Stimulated activated memory B cell treated with anti-CD40 and anti-IgM and Interleukin-4, amounts not matched to agents 10 μg/mL and 1 μg/mL and 100 μg/mL, for 72 hours (primary cell): ENCODE measurements at regions not wholly inside any gene's neighbourhood (a gene's known extent, or its start where the extent isn't known, plus 50 kb on each side); places are given as distances from the start of the nearest gene placed in this dataset.
"Not testable (repeated sequence)": the region's sequence is repeated elsewhere in the genome, so short reads cannot be mapped to it uniquely, and the experiment has no call there.

Source experiments
- ATAC-seq: fragments of 150-1000 bp; cut with Tn5 transposase; 2 replicates; pipeline ENCODE4 v1.10.0; 2021
- H3K27ac Mint-ChIP-seq: one replicate; pipeline ENCODE4 v1.8.0; 2022; ENCODE audit warnings: mild to moderate bottlenecking, mixed read lengths
- H3K27me3 Mint-ChIP-seq: one replicate; pipeline ENCODE4 v1.8.0; 2022; ENCODE audit warnings: mixed read lengths
- H3K36me3 Mint-ChIP-seq: one replicate; pipeline ENCODE4 v1.8.0; 2022; ENCODE audit warnings: mixed read lengths
- H3K4me1 Mint-ChIP-seq: one replicate; pipeline ENCODE4 v1.8.0; 2022; ENCODE audit warnings: mixed read lengths
- H3K4me3 Mint-ChIP-seq: one replicate; pipeline ENCODE4 v1.8.0; 2022; ENCODE audit warnings: mild to moderate bottlenecking, moderate library complexity, mixed read lengths
- H3K9me3 Mint-ChIP-seq: one replicate; pipeline ENCODE4 v1.8.0; 2022; ENCODE audit warnings: mixed read lengths

DNA sequence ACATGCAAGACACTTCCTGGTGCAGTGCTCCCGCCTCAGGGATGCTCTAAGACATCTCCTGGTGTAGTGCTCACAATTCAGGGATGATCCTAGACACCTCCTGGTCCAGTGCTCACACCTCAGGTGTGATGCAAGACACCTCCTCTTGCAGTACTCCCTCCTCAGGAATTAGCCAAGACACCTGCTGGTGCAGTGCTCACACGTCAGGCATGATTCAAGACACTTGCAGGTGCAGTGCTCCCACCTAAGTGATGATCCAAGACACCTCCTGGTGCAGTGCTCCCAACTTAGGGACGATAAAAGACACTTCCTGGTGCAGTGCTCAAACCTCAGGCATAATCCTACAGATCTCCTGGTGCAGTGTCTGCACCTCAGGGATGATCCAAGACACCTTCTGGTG lies 117.0 kb downstream of the ASB1 start:
- H3K4me3 Mint-ChIP-seq, H3K9me3 Mint-ChIP-seq, H3K36me3 Mint-ChIP-seq, H3K27ac Mint-ChIP-seq, H3K4me1 Mint-ChIP-seq, ATAC-seq: not testable (repeated sequence)
- H3K27me3 Mint-ChIP-seq = peaks cover 20% of the 10 kb centered on the region

DNA sequence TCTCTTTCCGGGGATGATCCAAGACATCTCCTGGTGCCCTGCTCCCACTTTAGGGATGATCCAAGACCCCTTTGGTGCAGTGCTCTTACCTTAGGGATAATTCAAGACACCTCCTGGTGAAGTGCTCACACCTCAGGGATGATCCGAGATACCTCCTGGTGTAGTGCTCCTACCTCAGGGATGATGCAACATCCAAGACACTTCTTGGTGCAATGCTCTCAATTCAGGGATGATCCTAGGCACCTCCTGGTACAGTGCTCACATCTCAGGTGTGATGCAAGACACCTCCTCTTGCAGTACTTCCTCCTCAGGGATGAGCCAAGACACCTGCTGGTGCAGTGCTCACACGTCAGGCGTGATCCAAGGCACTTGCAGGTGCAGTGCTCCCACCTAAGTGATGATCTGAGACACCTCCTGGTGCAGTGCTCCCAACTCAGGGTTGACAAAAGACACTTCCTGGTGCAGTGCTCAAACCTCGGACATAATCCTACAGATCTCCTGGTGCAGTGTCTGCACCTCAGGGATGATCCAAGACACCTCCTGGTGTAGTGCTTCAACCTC lies 122.3 kb downstream of the ASB1 start:
- no peak overlapping the region for H3K4me3 Mint-ChIP-seq
- H3K9me3 Mint-ChIP-seq = peaks cover 4% of the 10 kb centered on the region
- ATAC-seq = no peak
- H3K27me3 Mint-ChIP-seq = no peaks in the 10 kb centered on the region
- H3K4me1 Mint-ChIP-seq = no peaks in the 10 kb centered on the region
- H3K27ac Mint-ChIP-seq = no peak overlapping the region
- H3K36me3 Mint-ChIP-seq = no peaks in the 10 kb centered on the region

DNA sequence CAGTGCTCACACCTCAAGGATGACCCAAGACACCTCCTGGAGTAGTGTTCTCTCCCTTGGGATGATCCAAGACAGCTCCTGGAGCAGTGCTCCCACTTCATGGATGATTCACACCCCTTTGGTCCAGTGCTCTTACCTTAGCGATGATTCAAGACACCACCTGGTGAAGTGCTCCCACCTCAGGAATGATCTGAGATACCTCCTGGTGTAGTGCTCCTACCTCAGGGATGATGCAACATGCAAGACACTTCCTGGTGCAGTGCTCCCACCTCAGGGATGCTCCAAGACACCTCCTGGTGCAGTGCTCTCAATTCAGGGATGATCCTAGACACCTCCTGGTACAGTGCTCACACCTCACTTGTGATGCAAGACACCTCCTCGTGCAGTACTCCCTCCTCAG lies 123.1 kb downstream of the ASB1 start:
- Mint-ChIP-seq H3K36me3 (no peaks in the 10 kb centered on the region), H3K27ac (no peak overlapping the region), H3K4me1 (no peaks in the 10 kb centered on the region), H3K9me3 (peaks cover 4% of the 10 kb centered on the region), H3K4me3 (no peak overlapping the region), H3K27me3 (no peaks in the 10 kb centered on the region)
- no peak for ATAC-seq

DNA sequence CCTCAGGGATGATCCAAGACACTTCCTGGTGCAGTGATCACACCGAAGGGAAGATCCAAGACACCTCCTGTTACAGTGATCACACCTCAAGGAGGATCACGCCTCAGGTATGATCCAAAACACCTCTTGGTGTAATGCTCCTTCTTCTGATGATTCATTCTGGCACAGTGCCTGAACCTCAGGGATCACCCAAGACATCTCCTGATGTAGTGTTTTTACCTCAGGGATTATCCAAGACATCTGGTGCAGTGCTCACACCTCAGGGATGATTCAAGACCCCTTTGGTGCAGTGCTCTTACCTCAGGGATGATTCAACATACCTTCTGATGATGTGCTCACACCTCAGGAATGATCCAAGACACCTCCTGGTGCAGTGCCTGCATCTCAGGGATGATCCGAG lies 124.4 kb downstream of the ASB1 start:
- Mint-ChIP-seq H3K9me3 (peaks cover 4% of the 10 kb centered on the region), H3K4me3 (no peak overlapping the region), H3K27ac (no peak overlapping the region), H3K36me3 (no peaks in the 10 kb centered on the region), H3K27me3 (no peaks in the 10 kb centered on the region), H3K4me1 (no peaks in the 10 kb centered on the region)
- ATAC-seq = no peak

DNA sequence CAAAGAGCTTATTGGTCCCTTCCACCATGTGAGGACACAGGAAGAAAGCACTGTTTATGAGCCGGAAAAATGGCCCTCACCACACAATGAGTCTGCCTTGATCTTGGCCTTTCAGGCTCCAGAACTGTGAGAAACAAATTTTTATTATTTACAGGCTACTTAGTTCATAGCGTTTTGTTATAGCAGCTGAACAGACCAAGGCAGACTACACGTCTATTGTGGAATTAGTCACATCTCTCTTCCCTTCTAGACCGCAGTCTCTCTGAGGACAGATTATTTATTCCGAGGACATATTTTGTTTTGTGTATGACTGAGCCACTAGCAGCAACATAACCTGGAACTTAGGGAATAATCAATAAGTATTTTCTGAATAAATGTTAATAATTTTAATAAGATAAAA lies 125.5 kb downstream of the ASB1 start:
- peaks cover 4% of the 10 kb centered on the region for H3K9me3 Mint-ChIP-seq
- no peaks in the 10 kb centered on the region for H3K36me3 Mint-ChIP-seq
- H3K4me1 Mint-ChIP-seq = no peaks in the 10 kb centered on the region
- H3K4me3 Mint-ChIP-seq = no peak overlapping the region
- H3K27ac Mint-ChIP-seq = no peak overlapping the region
- H3K27me3 Mint-ChIP-seq = peaks cover 6% of the 10 kb centered on the region
- ATAC-seq = no peak

DNA sequence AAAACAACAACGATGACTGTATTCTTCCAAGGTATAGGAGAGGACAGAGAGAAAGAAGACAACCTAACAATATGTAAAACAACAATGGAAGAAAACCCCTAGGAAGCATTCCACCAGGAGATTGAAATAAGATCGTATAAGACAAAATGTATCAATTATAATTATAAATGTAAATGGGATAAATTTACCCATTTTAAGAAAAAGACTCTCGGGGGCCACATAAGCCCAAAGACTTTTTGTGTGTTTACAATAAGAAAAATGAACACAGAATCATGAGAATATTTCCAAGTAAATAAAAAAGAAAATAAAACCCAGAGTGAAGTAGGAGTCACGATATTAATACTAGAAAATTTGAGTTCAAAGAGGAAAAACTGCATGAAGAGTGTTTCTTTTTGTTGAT lies 126.4 kb downstream of the ASB1 start:
- H3K36me3 Mint-ChIP-seq = no peaks in the 10 kb centered on the region
- no peak overlapping the region for H3K27ac Mint-ChIP-seq
- H3K27me3 Mint-ChIP-seq = peaks cover 14% of the 10 kb centered on the region
- H3K4me3 Mint-ChIP-seq = no peak overlapping the region
- H3K9me3 Mint-ChIP-seq = peaks cover 4% of the 10 kb centered on the region
- no peaks in the 10 kb centered on the region for H3K4me1 Mint-ChIP-seq
- no peak for ATAC-seq

DNA sequence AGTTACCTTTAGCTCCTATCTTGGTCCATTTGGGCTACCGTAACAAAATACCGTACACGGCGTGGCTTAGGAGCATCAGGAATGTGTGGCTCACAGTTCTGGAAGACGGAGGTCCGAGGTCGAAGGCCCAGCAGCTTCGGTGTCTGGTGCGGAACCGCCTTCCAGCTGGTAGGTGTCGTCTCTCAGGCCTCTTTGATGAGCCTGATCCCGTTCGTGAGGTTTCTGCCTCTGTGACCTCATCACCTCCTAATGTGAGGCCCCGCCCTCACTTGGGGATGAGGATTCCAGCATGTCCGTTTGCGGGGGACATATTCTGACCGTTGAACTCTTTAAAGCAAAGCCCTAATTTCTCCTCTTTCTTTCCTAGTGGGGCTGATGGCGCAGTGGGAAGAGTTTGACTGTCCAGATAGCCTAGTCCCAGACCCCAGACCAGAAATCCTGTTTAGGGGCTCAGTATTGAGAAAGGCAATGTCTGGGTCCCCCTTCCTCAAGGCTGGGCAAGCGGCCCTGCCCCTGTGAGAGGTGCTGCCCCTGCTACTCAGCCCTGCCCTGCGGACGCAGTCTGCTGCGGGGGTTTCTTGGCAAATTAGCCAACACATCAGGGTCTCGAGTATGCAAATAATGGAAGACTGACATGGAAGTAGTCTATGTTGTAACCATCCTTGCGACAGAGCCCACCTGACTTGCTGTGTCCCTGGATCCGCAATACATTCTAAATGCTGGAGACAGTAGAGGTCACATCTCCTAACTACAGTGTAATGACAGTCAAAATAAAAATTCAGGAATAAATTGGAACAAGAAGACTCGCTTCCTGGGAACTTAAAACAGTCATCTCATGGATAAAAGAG lies 128.0 kb downstream of the ASB1 start:
- no peak overlapping the region for H3K4me3 Mint-ChIP-seq
- H3K36me3 Mint-ChIP-seq = no peaks in the 10 kb centered on the region
- ATAC-seq = no peak
- H3K27me3 Mint-ChIP-seq = peaks cover 14% of the 10 kb centered on the region
- H3K9me3 Mint-ChIP-seq = peaks cover 4% of the 10 kb centered on the region
- no peak overlapping the region for H3K27ac Mint-ChIP-seq
- no peaks in the 10 kb centered on the region for H3K4me1 Mint-ChIP-seq

DNA sequence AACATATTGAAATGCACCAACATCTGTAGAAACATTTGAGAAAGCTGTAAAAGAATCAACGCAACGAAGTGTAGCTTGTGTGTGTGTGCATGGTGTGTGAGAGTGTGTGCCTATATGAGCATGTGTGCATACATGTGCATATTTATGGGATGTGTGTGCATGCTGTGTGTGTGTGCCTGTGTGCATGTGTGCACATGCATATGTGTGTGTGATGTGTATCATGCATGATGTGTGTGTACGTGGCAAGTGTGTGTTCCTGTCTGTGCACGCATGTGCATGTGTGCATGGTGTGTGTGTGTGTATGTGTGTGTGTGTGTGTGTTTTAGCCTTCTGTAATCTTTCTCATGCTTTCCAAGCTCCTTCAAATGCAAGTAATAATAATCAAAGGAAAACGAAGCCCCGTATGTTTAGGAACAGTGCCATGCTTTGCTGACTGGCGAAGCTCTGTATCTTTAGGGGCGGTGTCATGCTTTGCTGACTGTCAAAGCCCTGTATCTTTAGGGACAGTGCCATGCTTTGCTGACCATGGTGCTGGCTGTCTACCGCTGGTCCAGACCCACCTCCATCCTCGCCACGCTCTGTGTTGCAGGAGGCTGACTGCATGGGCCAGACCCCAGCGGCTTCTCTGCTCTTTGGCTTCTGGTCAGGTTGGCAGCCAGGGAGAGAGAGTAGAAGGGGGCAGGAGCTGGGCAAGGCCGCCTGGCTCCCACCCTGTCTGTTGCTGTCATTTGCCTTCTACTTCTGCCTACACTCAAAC lies 129.2 kb downstream of the ASB1 start:
- no peak for ATAC-seq
- Mint-ChIP-seq H3K36me3 (no peaks in the 10 kb centered on the region), H3K4me3 (no peak overlapping the region), H3K4me1 (no peaks in the 10 kb centered on the region), H3K27ac (no peak overlapping the region), H3K9me3 (peaks cover 4% of the 10 kb centered on the region), H3K27me3 (peaks cover 22% of the 10 kb centered on the region)

DNA sequence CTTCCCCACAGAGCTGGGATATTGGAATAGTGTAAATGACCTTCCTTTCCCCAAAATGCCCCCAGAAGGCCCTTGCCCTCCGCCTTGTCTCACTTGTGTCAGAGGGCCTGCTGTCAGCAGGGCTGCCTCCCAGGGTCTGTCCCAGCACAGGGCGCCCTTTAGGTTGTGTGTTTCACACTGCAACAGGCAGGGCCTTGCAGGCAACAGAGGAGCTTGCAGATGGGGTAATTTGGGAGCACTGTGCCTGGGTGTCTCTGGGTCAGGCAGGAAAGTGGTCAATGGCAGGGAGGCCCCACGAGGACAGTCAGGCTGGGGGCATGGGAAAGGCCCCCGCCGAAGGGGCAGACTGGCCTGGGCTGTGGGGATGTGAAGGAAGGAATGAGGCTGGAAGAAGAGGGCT lies 130.7 kb downstream of the ASB1 start:
- Mint-ChIP-seq H3K9me3 (peaks cover 4% of the 10 kb centered on the region), H3K27me3 (peaks cover 22% of the 10 kb centered on the region), H3K4me3 (no peak overlapping the region), H3K4me1 (no peaks in the 10 kb centered on the region), H3K36me3 (no peaks in the 10 kb centered on the region), H3K27ac (no peak overlapping the region)
- no peak for ATAC-seq

DNA sequence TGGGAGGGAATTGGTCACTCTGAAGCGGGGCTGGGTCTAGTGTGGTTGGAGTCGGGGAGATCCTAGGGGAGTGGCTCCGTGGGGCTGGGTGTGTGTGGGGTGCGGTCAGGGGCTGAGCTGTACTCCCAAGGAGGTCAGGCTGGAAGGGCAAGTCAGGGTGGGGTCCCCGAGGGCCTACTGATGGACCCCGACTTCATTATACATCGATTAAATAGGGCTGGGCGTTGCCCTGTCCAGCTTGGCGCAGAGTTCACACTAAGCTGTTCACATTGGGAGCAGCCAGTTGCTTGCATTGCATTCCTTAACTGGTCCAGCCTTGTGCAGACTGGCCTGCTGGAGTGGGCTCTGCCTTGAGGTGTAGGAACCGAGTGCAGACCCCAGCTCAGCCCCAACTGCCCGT lies 131.2 kb downstream of the ASB1 start:
- Mint-ChIP-seq H3K4me1 (no peaks in the 10 kb centered on the region), H3K27ac (no peak overlapping the region), H3K36me3 (no peaks in the 10 kb centered on the region), H3K27me3 (peaks cover 22% of the 10 kb centered on the region), H3K9me3 (peaks cover 2% of the 10 kb centered on the region), H3K4me3 (no peak overlapping the region)
- ATAC-seq = no peak

DNA sequence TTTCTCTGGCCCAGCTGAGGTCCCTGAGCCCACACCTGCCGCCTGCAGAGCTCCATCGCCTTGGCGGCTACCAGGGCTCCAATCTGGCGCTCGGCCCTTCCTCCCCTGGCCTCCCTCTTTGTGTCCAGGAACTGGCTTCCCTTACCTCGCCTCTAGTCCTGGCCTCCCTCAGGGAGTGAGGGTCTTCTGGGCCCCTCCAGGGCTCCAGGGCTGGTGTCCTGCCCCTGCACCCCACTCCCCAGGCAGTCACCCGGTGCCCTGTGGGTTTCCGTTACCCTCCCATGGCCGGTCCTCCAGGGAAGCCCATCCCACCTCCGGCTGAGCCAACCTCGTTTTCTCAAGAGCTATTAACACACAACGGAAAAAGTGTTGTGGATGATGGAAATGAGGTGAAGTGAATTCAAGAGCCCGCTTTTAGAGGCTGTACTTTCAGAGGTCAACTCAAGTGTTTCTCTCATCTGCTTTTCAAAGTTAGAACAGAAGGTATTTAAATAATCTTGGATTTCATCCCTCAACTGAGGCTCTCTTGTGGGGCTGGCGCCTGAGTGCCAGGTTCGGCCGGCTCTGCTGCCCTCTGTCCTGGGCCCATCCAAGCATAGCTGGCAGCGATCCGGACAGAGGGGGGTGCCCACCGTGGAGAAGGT lies 131.9 kb downstream of the ASB1 start:
- Mint-ChIP-seq H3K36me3 (no peaks in the 10 kb centered on the region), H3K4me3 (no peak overlapping the region), H3K27me3 (peaks cover 22% of the 10 kb centered on the region), H3K27ac (no peak overlapping the region), H3K4me1 (no peaks in the 10 kb centered on the region), H3K9me3 (no peaks in the 10 kb centered on the region)
- no peak for ATAC-seq

DNA sequence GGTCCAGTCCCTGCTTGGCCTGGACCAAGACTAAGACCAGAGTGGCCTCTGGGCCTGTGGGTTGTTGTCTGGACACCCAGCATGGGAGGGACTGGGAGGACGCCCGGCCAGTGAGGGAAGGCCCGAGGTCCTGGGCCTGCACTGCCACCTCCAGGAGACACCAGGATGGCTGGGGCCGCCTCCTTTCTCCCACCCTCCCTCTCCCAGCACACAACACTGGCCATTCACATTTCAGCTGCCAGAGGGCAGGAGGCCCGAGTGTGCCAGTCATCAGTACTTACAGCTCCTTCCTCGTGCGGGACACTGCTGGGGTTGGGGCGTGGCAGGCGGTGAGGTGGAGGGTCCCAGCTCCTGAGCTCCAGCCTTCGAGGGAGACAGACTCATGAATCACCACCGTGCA lies 133.5 kb downstream of the ASB1 start:
- ATAC-seq = peak; percentile 21
- Mint-ChIP-seq H3K9me3 (no peaks in the 10 kb centered on the region), H3K4me3 (no peak overlapping the region), H3K27ac (no peak overlapping the region), H3K4me1 (no peaks in the 10 kb centered on the region), H3K27me3 (peaks cover 22% of the 10 kb centered on the region), H3K36me3 (no peaks in the 10 kb centered on the region)

DNA sequence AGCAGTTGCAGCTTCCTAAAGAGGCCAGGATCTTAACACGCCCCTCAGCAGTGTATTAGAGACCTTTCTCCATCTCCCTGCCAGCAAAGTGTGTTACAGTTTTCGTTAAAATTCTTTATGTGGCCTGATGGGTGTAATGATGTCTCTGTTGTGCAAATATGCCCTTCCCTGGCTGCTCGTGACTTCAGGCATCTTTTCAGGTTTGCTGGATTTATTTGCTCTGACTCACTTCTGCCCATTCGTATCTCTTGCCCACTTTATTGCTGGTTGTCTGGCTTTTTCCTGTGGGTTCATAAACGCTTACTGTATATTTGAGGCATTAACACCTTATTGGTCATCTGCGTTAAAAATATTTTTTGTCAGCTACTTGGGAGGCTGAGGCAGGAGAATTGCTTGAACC lies 134.5 kb downstream of the ASB1 start:
- H3K27ac Mint-ChIP-seq = no peak overlapping the region
- ATAC-seq = no peak

DNA sequence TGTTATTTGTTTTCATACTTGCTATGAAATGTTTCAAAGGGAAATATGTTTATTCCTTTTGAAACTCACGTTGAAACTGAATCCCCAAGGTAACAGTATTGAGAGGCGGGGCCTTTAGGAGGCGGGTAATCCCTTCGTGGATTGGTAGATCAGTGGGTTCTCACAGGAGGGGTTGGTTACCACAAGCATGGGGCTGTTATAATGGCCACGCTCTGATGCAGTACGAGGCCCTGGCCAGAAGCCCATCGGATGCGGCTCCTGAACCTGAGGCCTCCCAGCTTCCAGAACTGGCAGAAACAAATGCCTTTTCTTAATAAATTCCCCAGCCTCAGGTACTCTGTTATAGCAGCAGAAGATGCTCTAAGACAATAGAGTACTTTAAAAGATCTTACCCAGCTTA lies 135.7 kb downstream of the ASB1 start:
- ATAC-seq = no peak
- Mint-ChIP-seq H3K4me1 (no peaks in the 10 kb centered on the region), H3K27ac (no peak overlapping the region), H3K9me3 (no peaks in the 10 kb centered on the region), H3K4me3 (no peak overlapping the region), H3K27me3 (peaks cover 19% of the 10 kb centered on the region), H3K36me3 (no peaks in the 10 kb centered on the region)

More for the DNA sequence above, 134.5 kb downstream of the ASB1 start:
- Mint-ChIP-seq H3K27me3 (peaks cover 22% of the 10 kb centered on the region), H3K36me3 (no peaks in the 10 kb centered on the region), H3K4me3 (no peak overlapping the region), H3K4me1 (no peaks in the 10 kb centered on the region), H3K9me3 (no peaks in the 10 kb centered on the region)

DNA sequence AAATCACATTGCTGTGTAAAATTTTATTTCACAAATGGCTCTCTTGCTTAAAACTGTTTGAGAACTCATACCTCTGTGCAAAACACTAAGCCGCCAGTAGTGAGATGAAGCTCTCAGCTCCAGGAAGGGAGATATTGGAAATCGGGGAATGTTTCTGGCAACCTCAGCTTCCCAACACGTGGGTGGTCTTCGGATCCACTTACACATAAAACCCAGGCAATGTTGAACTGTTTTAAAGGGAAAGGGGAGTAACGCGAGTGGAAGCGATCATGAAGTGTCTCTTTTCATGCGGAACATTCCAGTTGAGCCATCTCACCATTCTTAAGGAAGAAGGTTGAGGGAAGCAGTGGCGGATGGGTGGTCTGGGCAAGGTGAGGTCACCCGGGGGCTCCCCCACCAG lies 136.8 kb downstream of the ASB1 start:
- ATAC-seq = no peak
- no peak overlapping the region for H3K27ac Mint-ChIP-seq
- H3K4me1 Mint-ChIP-seq = no peaks in the 10 kb centered on the region
- no peaks in the 10 kb centered on the region for H3K36me3 Mint-ChIP-seq
- no peak overlapping the region for H3K4me3 Mint-ChIP-seq
- peaks cover 20% of the 10 kb centered on the region for H3K27me3 Mint-ChIP-seq
- no peaks in the 10 kb centered on the region for H3K9me3 Mint-ChIP-seq
